K562 (cell line): ENCODE measurements at regions not wholly inside any gene's neighbourhood (a gene's known extent, or its start where the extent isn't known, plus 50 kb on each side); places are given as distances from the start of the nearest gene placed in this dataset.

Experiments
- BCLAF1 ChIP-seq, 2 experiments: fragments of 450-650 bp in 1 of 2; IDR thresholded peaks; 2 replicates each; pipeline ENCODE4 v1.6.1; 2011 to 2017; ENCODE audit warnings: low read depth in 2 of 2, antibody characterized with exemption in 1 of 2, borderline replicate concordance in 1 of 2, low read length in 1 of 2, mild to moderate bottlenecking in 1 of 2, mixed read lengths in 1 of 2; ENCODE audit not compliant: control insufficient read depth in 1 of 2
- C11orf30 ChIP-seq: fragments of 450-650 bp; IDR thresholded peaks from 2 replicates; pipeline ENCODE4 v1.6.1; 2016; ENCODE audit warnings: low read depth, mild to moderate bottlenecking
- CBX3 ChIP-seq, 2 experiments: IDR thresholded peaks; 1 replicate in 1 of 2; 2 replicates in 1 of 2; pipeline ENCODE4 v1.6.1; 2012; ENCODE audit warnings: inconsistent platforms in 2 of 2, low read length in 2 of 2, borderline replicate concordance in 1 of 2, control low read depth in 1 of 2
- DDX20 ChIP-seq: fragments of 450-650 bp; IDR thresholded peaks from 2 replicates; pipeline ENCODE4 v1.6.1; 2016; ENCODE audit warnings: missing genetic modification characterization, low read depth, mild to moderate bottlenecking, missing compliant biosample characterization, moderate library complexity
- ETS1 ChIP-seq: conservative IDR thresholded peaks from 2 replicates; pipeline ENCODE4 v1.6.1; 2011; ENCODE audit warnings: low read depth, mild to moderate bottlenecking, low read length; ENCODE audit not compliant: control insufficient read depth
- FOXA1 ChIP-seq: fragments of 450-650 bp; IDR thresholded peaks from 2 replicates; pipeline ENCODE4 v1.6.1; 2016; ENCODE audit warnings: mild to moderate bottlenecking, borderline replicate concordance
- HDAC1 ChIP-seq, 2 experiments: fragments of 450-650 bp; IDR thresholded peaks; 2 replicates each; pipeline ENCODE4 v1.6.1; 2016 to 2017; ENCODE audit warnings: inconsistent platforms in 1 of 2, mild to moderate bottlenecking in 1 of 2, moderate library complexity in 1 of 2
- KDM2B ChIP-seq: fragments of 250-450 bp; sonication (Bioruptor Pico); IDR thresholded peaks from 2 replicates; pipeline ENCODE4 v1.8.0; 2021; ENCODE audit warnings: mild to moderate bottlenecking, moderate library complexity
- KDM5B ChIP-seq: fragments of 200-600 bp; sonication (generic); IDR thresholded peaks from 2 replicates; pipeline ENCODE4 v1.6.1; 2012; ENCODE audit warnings: low read depth, mild to moderate bottlenecking, moderate library complexity, low read length, control low read depth, inconsistent platforms; ENCODE audit not compliant: insufficient replicate concordance
- MED1 ChIP-seq: sonication (generic); formaldehyde crosslinking; IDR thresholded peaks from 2 replicates; pipeline ENCODE4 v1.8.1; 2023; ENCODE audit warnings: missing genetic modification reagents, borderline replicate concordance
- NFIC ChIP-seq: fragments of 450-650 bp; IDR thresholded peaks from 2 replicates; pipeline ENCODE4 v1.6.1; 2017; ENCODE audit warnings: mild to moderate bottlenecking, inconsistent platforms
- PHB ChIP-seq: fragments of 250-450 bp; sonication (Bioruptor Pico); IDR thresholded peaks from 2 replicates; pipeline ENCODE4 v1.5.0; 2021
- SLC30A9 ChIP-seq: fragments of 250-450 bp; sonication (Bioruptor Pico); IDR thresholded peaks from 2 replicates; pipeline ENCODE4 v1.8.0; 2022; ENCODE audit warnings: mild to moderate bottlenecking, moderate library complexity
- SMC3 ChIP-seq: conservative IDR thresholded peaks from 2 replicates; pipeline ENCODE4 v1.6.1; 2011; ENCODE audit warnings: low read depth, low read length, improper control_type of control experiment; ENCODE audit not compliant: insufficient read depth
- SREBF1 ChIP-seq: fragments of 150-350 bp; IDR thresholded peaks from 2 replicates; pipeline ENCODE4 v1.6.1; 2014; ENCODE audit warnings: antibody characterized with exemption, low read depth, low read length, borderline replicate concordance
- TBL1XR1 ChIP-seq, 2 experiments: IDR thresholded peaks; 2 replicates each; pipeline ENCODE4 v1.6.1; 2012; ENCODE audit warnings: improper control_type of control experiment in 2 of 2, low read length in 2 of 2, mild to moderate bottlenecking in 1 of 2
- THRA ChIP-seq: fragments of 450-650 bp; IDR thresholded peaks from 2 replicates; pipeline ENCODE4 v1.6.1; 2017; ENCODE audit warnings: mild to moderate bottlenecking, moderate library complexity
- ZBTB26 ChIP-seq: fragments of 450-650 bp; formaldehyde crosslinking; IDR thresholded peaks from 2 replicates; pipeline ENCODE4 v1.4.0; 2022; ENCODE audit warnings: missing genetic modification characterization
- ZKSCAN1 ChIP-seq: fragments of 150-350 bp; IDR thresholded peaks from 2 replicates; pipeline ENCODE4 v1.6.1; 2016; ENCODE audit warnings: low read depth, low read length
- ZKSCAN3 ChIP-seq: fragments of 250-450 bp; sonication (Bioruptor Pico); IDR thresholded peaks from 2 replicates; pipeline ENCODE4 v1.4.0; 2020
- ZNF140 ChIP-seq: fragments of 250-450 bp; sonication (Bioruptor Pico); IDR thresholded peaks from 2 replicates; pipeline ENCODE4 v1.8.0; 2021; ENCODE audit warnings: moderate library complexity, mild to moderate bottlenecking, inconsistent platforms
- ZNF232 ChIP-seq: sonication (generic); formaldehyde crosslinking; IDR thresholded peaks from 2 replicates; pipeline ENCODE4 v1.8.0; 2022; ENCODE audit warnings: mild to moderate bottlenecking, missing genetic modification reagents
- ZNF445 ChIP-seq: fragments of 250-450 bp; sonication (Bioruptor Pico); IDR thresholded peaks from 2 replicates; pipeline ENCODE4 v1.4.0; 2020; ENCODE audit warnings: low read depth, mild to moderate bottlenecking, moderate library complexity

- no peak; a peak in 1 of 4 replicates for TF ChIP-seq TBL1XR1 (IDR thresholded peaks at IDR 0.05; ENCODE audit: low read length in 2 of 2)
- TF ChIP-seq DDX20 (tag): no peak
- peak; percentile 92; the same call in 1 of the 2 replicates for TF ChIP-seq MED1 (CRISPR knock-in tag)
- TF ChIP-seq SMC3: 0 out of 2 replicates have a peak, but pooled peaks have one; percentile 9
- no peak for TF ChIP-seq ZNF140
- peak in 1 of 2 experiments; percentile 68; a peak in 2 of 4 replicates for TF ChIP-seq HDAC1 (IDR thresholded peaks at IDR 0.05)
- TF ChIP-seq ZKSCAN3 (CRISPR knock-in tag): no peak
- TF ChIP-seq C11orf30: peak; percentile 86
- peak; percentile 53; the same call in 1 of the 2 replicates for TF ChIP-seq ZNF232 (CRISPR knock-in tag)
- no peak; the same call in 1 of the 2 replicates for TF ChIP-seq NFIC
- TF ChIP-seq THRA: no peak
- no peak for TF ChIP-seq KDM2B (CRISPR knock-in tag)
- TF ChIP-seq FOXA1: no peak
- TF ChIP-seq ETS1: peak; percentile 64; the same call in 1 of the 2 replicates
- TF ChIP-seq ZNF445 (CRISPR knock-in tag): no peak
- TF ChIP-seq SLC30A9: no peak
- peak in 1 of 2 experiments; percentile 5; a peak in 1 of 3 replicates for TF ChIP-seq CBX3 (IDR thresholded peaks at IDR 0.05; ENCODE audit: borderline replicate concordance in 1 of 2, low read length in 2 of 2)
- no peak; the same call in 1 of the 2 replicates for TF ChIP-seq PHB (CRISPR knock-in tag)
- no peak; the same call in 1 of the 2 replicates for TF ChIP-seq ZKSCAN1
- TF ChIP-seq SREBF1: no peak
- no peak for TF ChIP-seq ZBTB26 (CRISPR knock-in tag)
- peak; percentile 84 to 85; a peak in 3 of 4 replicates for TF ChIP-seq BCLAF1 (IDR thresholded peaks at IDR 0.05; ENCODE audit: borderline replicate concordance in 1 of 2, control insufficient read depth in 1 of 2, low read depth in 2 of 2, low read length in 1 of 2)
- TF ChIP-seq KDM5B: peak; percentile 89
These were observed 70.9 kb downstream of the HFE start (continued) for GRCh38 chr6:26158076-26158580.
